Neuronal stem cell (in vitro differentiated cells): ENCODE measurements at regions not wholly inside any gene's neighbourhood (a gene's known extent, or its start where the extent isn't known, plus 50 kb on each side); places are given as distances from the start of the nearest gene placed in this dataset.

Experiments used
- DNase-seq: peaks from one replicate; pipeline ENCODE4 v3.0.0-alpha.2; 2013; ENCODE audit warnings: low spot score
- H2AFZ ChIP-seq: one replicate; pipeline ENCODE4 v1.6.1; 2013; ENCODE audit warnings: mild to moderate bottlenecking, low read length, inconsistent platforms
- H2AK5ac ChIP-seq: 2 replicates; pipeline ENCODE4 v1.6.1; 2013; ENCODE audit warnings: low read depth, mild to moderate bottlenecking, inconsistent platforms, low read length, moderate library complexity, mixed read lengths
- H2BK120ac ChIP-seq: 2 replicates; pipeline ENCODE4 v1.6.1; 2013; ENCODE audit warnings: low read depth, mild to moderate bottlenecking, inconsistent platforms, low read length, moderate library complexity, mixed read lengths
- H2BK12ac ChIP-seq: one replicate; pipeline ENCODE4 v1.6.1; 2013; ENCODE audit warnings: low read length, inconsistent platforms
- H2BK15ac ChIP-seq: 2 replicates; pipeline ENCODE4 v1.6.1; 2013; ENCODE audit warnings: mild to moderate bottlenecking, low read length, inconsistent platforms, mixed read lengths
- H2BK5ac ChIP-seq: one replicate; pipeline ENCODE4 v1.6.1; 2013; ENCODE audit warnings: inconsistent platforms, mild to moderate bottlenecking, low read length, moderate library complexity
- H3K14ac ChIP-seq: one replicate; pipeline ENCODE4 v1.6.1; 2013; ENCODE audit warnings: low read length, inconsistent platforms
- H3K18ac ChIP-seq: 2 replicates; pipeline ENCODE4 v1.6.1; 2013; ENCODE audit warnings: low read length, inconsistent platforms
- H3K23ac ChIP-seq: 2 replicates; pipeline ENCODE4 v1.6.1; 2013; ENCODE audit warnings: low read depth, mild to moderate bottlenecking, mixed read lengths, low read length, inconsistent platforms; ENCODE audit not compliant: poor library complexity
- H3K27ac ChIP-seq: replicated peaks from 3 replicates; pipeline ENCODE4 v1.5.1; 2013; ENCODE audit warnings: low read length, inconsistent platforms
- H3K27me3 ChIP-seq, 3 experiments: 2 replicates each; pipeline ENCODE4 v1.6.1; 2013; ENCODE audit warnings: low read length in 3 of 3, mild to moderate bottlenecking in 2 of 3, inconsistent platforms in 1 of 3, low read depth in 1 of 3, mixed read lengths in 1 of 3, moderate library complexity in 1 of 3; ENCODE audit not compliant: control insufficient read depth in 3 of 3, insufficient read depth in 3 of 3
- H3K36me3 ChIP-seq, 2 donors: replicated peaks in 1 of 2; 2 replicates each; pipeline ENCODE4 v1.6.1; 2013; ENCODE audit warnings: low read length in 2 of 2; ENCODE audit not compliant: control insufficient read depth in 2 of 2, insufficient read depth in 2 of 2
- H3K4ac ChIP-seq: 2 replicates; pipeline ENCODE4 v1.6.1; 2013; ENCODE audit warnings: inconsistent platforms, mild to moderate bottlenecking, low read length, moderate library complexity
- H3K4me1 ChIP-seq, 2 donors: 1 replicate in 1 of 2; 2 replicates in 1 of 2; pipeline ENCODE4 v1.6.1; 2013; ENCODE audit warnings: low read length in 2 of 2, low read depth in 1 of 2; ENCODE audit not compliant: control insufficient read depth in 2 of 2, insufficient read depth in 1 of 2
- H3K4me2 ChIP-seq: one replicate; pipeline ENCODE4 v1.6.1; 2013; ENCODE audit warnings: mild to moderate bottlenecking, low read length, inconsistent platforms; ENCODE audit not compliant: insufficient read depth, poor library complexity, severe bottlenecking
- H3K4me3 ChIP-seq, 2 donors: 2 replicates each; pipeline ENCODE4 v1.5.1; 2013; ENCODE audit warnings: low read length in 2 of 2, mild to moderate bottlenecking in 2 of 2, inconsistent platforms in 1 of 2, moderate library complexity in 1 of 2
- H3K79me1 ChIP-seq: one replicate; pipeline ENCODE4 v1.6.1; 2013; ENCODE audit warnings: low read depth, mild to moderate bottlenecking, inconsistent platforms, low read length, moderate library complexity
- H3K9ac ChIP-seq: one replicate; pipeline ENCODE4 v1.6.1; 2013; ENCODE audit warnings: mild to moderate bottlenecking, low read depth, low read length, inconsistent platforms; ENCODE audit not compliant: poor library complexity
- H3K9me3 ChIP-seq, 2 donors: replicated peaks in 1 of 2; 2 replicates each; pipeline versions ENCODE3 to v1.6.1; 2013; ENCODE audit warnings: low read length in 2 of 2, mild to moderate bottlenecking in 2 of 2, inconsistent platforms in 1 of 2, low read depth in 1 of 2, mixed read lengths in 1 of 2, moderate library complexity in 1 of 2; ENCODE audit not compliant: control insufficient read depth in 2 of 2, insufficient read depth in 1 of 2
- H4K8ac ChIP-seq: one replicate; pipeline ENCODE4 v1.6.1; 2013; ENCODE audit warnings: low read depth, mild to moderate bottlenecking, inconsistent platforms, low read length, moderate library complexity
- H4K91ac ChIP-seq: one replicate; pipeline ENCODE4 v1.6.1; 2013; ENCODE audit warnings: low read length, low read depth, mild to moderate bottlenecking, inconsistent platforms; ENCODE audit not compliant: poor library complexity
- WGBS, 2 donors: extraction: QIAGEN DNeasy Blood & Tissue Kit; methylation state at CpG; one replicate each; pipeline ENCODE4 v1.1.7; 2013; ENCODE audit warnings: missing lambda C conversion rate in 2 of 2, mixed read lengths in 1 of 2; ENCODE audit not compliant: insufficient read length in 2 of 2, insufficient replicate concordance in 1 of 2; ENCODE audit errors: extremely low coverage in 2 of 2; 5-methylcytosine and 5-hydroxymethylcytosine counted together

DNA sequence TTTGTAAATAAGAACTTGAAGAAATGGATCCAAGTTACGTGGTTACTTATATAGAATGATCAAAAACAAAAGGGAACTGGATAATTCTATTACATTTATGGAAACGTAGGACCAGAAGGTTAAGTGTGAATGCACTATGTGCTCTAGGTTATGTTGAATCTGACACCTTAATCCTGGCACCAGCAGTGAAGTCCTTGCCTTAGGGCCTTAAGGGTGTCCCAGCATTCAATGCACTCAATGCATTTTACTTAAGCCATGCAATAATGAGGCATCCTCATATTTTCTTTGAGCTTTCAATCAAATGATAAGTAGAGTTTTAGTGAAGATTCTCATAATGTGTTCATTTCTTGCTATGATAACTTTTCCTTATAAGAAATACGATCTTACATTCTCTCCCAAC is 178.3 kb upstream of the AGR3 start:
- no peak overlapping the region for H2AK5ac ChIP-seq
- no CpG with 5 or more reads among the region's 3 CpGs for WGBS, 2 donors
- no peak overlapping the region for H2BK12ac ChIP-seq

DNA sequence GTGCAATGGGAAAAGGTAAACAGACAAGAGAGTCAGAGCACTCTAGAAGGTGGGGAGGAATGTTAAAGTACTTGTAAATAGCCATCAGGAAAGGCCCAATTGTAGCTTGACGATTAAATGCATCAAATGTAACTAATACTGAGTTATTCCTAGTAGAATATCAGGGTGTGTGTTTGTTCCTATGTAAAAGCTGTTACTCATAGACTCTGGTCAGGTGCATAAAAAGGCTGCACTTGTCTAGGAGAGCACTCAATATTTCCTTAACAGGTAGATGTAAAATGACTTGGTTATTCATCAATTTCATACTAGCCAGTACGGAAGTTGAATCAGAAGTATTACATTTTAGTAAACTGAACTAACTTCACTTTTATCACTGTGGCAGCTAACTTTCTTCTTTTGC is 179.7 kb upstream of the AGR3 start:
- H3K4me3 ChIP-seq, result no peak overlapping the region
- no peak overlapping the region for H3K4me2 ChIP-seq
- no peak overlapping the region for H2AFZ ChIP-seq
- H3K4ac ChIP-seq, result no peak overlapping the region
- H3K9me3 ChIP-seq, result no peaks in the 10 kb centered on the region
- no peak overlapping the region for H3K14ac ChIP-seq
- H2BK5ac ChIP-seq, result no peak overlapping the region
- no peak overlapping the region for H2BK15ac ChIP-seq
- no peak overlapping the region for H3K9ac ChIP-seq
- WGBS, 2 donors, result no CpG with 5 or more reads among the region's 2 CpGs
- H2BK12ac ChIP-seq, result no peak overlapping the region
- no peak overlapping the region for H4K91ac ChIP-seq
- H3K23ac ChIP-seq, result no peak overlapping the region
- no peaks in the 10 kb centered on the region for H3K36me3 ChIP-seq
- H2BK120ac ChIP-seq, result no peak overlapping the region
- DNase-seq, result no peak
- H4K8ac ChIP-seq, result no peak overlapping the region
- no peaks in the 10 kb centered on the region for H3K79me1 ChIP-seq
- H2AK5ac ChIP-seq, result no peak overlapping the region
- H3K27me3 ChIP-seq, result no peaks in the 10 kb centered on the region
- H3K4me1 ChIP-seq, result no peaks in the 10 kb centered on the region
- no peak overlapping the region for H3K18ac ChIP-seq
- no peak overlapping the region for H3K27ac ChIP-seq

More for the DNA sequence above, 178.3 kb upstream of the AGR3 start:
- H3K4ac ChIP-seq, result no peak overlapping the region
- no peaks in the 10 kb centered on the region for H3K4me1 ChIP-seq
- no peak overlapping the region for H3K9ac ChIP-seq
- no peaks in the 10 kb centered on the region for H3K9me3 ChIP-seq
- H2BK15ac ChIP-seq, result no peak overlapping the region
- H3K4me2 ChIP-seq, result no peak overlapping the region
- no peak overlapping the region for H3K14ac ChIP-seq
- H3K23ac ChIP-seq, result no peak overlapping the region
- no peaks in the 10 kb centered on the region for H3K36me3 ChIP-seq
- no peak overlapping the region for H2BK120ac ChIP-seq
- H3K27ac ChIP-seq, result no peak overlapping the region
- H2BK5ac ChIP-seq, result no peak overlapping the region
- H3K27me3 ChIP-seq, result no peaks in the 10 kb centered on the region
- H4K91ac ChIP-seq, result no peak overlapping the region
- H3K4me3 ChIP-seq, result no peak overlapping the region
- no peaks in the 10 kb centered on the region for H3K79me1 ChIP-seq
- H3K18ac ChIP-seq, result no peak overlapping the region
- H2AFZ ChIP-seq, result no peak overlapping the region
- no peak overlapping the region for H4K8ac ChIP-seq
- DNase-seq, result no peak

DNA sequence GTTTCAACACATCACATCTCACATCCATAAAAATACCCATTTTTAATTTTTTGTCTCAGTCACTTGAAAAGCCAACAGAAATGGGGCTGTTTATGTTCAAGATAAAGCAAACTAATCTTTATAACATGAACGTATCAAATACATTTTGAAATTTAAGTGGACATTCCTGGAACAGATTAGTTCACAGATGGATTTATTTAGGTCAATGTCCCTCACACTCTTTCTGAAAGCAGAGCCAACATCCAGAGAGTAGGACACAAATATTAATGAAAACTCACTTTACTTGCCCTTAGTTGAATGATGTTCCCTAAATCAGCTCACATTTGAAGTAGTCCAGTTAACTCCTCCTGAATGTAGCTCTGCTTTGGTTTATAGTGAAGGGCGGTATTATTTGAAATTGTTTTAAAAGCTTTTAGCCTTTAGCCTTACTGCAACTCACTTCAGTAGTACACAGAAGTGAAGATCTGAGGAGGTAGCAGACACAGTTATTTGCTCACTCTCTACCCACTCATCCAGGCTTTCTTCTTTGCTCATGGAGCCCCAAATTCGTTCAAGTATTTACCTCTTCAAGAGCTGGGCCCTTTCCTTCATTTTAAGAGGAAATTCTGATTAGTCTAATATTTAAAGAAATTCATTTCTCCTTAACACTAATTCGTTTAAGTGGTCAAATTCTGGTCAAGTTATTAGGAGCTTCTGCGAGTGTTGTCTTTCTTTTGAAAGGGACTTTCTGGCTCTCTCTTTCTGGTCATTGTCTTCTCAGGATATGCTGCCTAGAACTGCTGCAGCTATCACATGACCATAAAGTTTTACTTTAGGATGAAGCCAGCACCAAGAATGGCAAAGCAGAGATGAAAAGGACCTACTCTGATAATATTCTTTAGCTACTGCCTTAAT is 180.6 kb upstream of the AGR3 start:
- no peak overlapping the region for H3K18ac ChIP-seq
- no peaks in the 10 kb centered on the region for H3K9me3 ChIP-seq
- H3K9ac ChIP-seq, result no peak overlapping the region
- H4K8ac ChIP-seq, result no peak overlapping the region
- H2BK5ac ChIP-seq, result no peak overlapping the region
- no peak overlapping the region for H3K14ac ChIP-seq
- no peak overlapping the region for H3K23ac ChIP-seq
- no peaks in the 10 kb centered on the region for H3K27me3 ChIP-seq
- no peak overlapping the region for H3K4ac ChIP-seq
- DNase-seq, result no peak
- no peaks in the 10 kb centered on the region for H3K36me3 ChIP-seq
- H3K27ac ChIP-seq, result no peak overlapping the region
- no peaks in the 10 kb centered on the region for H3K4me1 ChIP-seq
- no peak overlapping the region for H4K91ac ChIP-seq
- no peak overlapping the region for H2AFZ ChIP-seq
- no peak overlapping the region for H2BK120ac ChIP-seq
- no CpG with 5 or more reads among the region's 5 CpGs for WGBS, 2 donors
- no peak overlapping the region for H2BK15ac ChIP-seq
- H3K4me2 ChIP-seq, result no peak overlapping the region
- no peaks in the 10 kb centered on the region for H3K79me1 ChIP-seq
- no peak overlapping the region for H3K4me3 ChIP-seq
- H2AK5ac ChIP-seq, result no peak overlapping the region
- H2BK12ac ChIP-seq, result no peak overlapping the region

DNA sequence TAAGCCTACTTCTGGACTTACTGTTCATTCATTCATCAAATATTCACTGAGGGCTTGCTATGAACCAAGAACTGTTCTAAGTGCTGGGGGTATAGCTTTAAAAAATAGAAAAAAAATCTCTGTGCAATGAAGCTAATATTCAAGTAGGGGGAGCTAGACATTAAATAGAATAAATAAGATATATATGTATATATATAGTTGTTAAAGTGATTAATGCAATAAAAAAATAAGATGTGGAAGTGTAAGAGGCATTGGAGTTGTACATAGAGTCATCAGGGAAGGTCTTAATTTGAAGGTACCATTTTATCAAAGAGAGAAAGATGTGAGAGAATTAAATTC is 181.2 kb upstream of the AGR3 start:
- Histone ChIP-seq H3K9me3 (no peaks in the 10 kb centered on the region), H3K36me3 (no peaks in the 10 kb centered on the region), H3K4me1 (no peaks in the 10 kb centered on the region), H3K14ac (no peak overlapping the region), H3K4ac (no peak overlapping the region), H3K27me3 (no peaks in the 10 kb centered on the region), H2BK15ac (no peak overlapping the region), H2AFZ (no peak overlapping the region), H2BK5ac (no peak overlapping the region), H4K91ac (no peak overlapping the region), H2AK5ac (no peak overlapping the region), H4K8ac (no peak overlapping the region), H3K79me1 (no peaks in the 10 kb centered on the region), H3K18ac (no peak overlapping the region), H2BK120ac (no peak overlapping the region), H3K4me3 (no peak overlapping the region), H3K9ac (no peak overlapping the region), H3K23ac (no peak overlapping the region), H2BK12ac (no peak overlapping the region), H3K4me2 (no peak overlapping the region), H3K27ac (no peak overlapping the region)
- DNase-seq, result no peak
